OCI-LY3 (cell line): ENCODE measurements at regions not wholly inside any gene's neighbourhood (a gene's known extent, or its start where the extent isn't known, plus 50 kb on each side); places are given as distances from the start of the nearest gene placed in this dataset.
A peak's percentile ranks its signal among the peaks of the same experiment; 100 is the strongest.

Experiments used
- H2AFZ ChIP-seq: fragments of 200-600, 300-600 bp; shearing (Covaris generic); 2 replicates; pipeline ENCODE4 v1.6.0; 2014; ENCODE audit warnings: antibody characterized with exemption, low read depth, low read length
- H3K27ac ChIP-seq: fragments of 200-600, 300-600 bp; sonication (generic); 2 replicates; pipeline ENCODE4 v1.5.1; 2014; ENCODE audit warnings: mild to moderate bottlenecking, low read length, moderate library complexity, mixed read lengths
- H3K27me3 ChIP-seq: fragments of 200-600, 300-600 bp; sonication (generic); 2 replicates; pipeline ENCODE4 v1.6.1; 2014; ENCODE audit warnings: low read depth, low read length, mixed read lengths
- H3K36me3 ChIP-seq: fragments of 200-600, 300-600 bp; sonication (generic); replicated peaks from 2 replicates; pipeline ENCODE3; 2014; ENCODE audit warnings: low read depth, low read length, mixed read lengths
- H3K4me1 ChIP-seq: fragments of 300-600, 200-600 bp; sonication (generic); 2 replicates; pipeline ENCODE4 v1.6.1; 2014; ENCODE audit warnings: low read length, mixed read lengths
- H3K4me2 ChIP-seq: fragments of 200-600, 300-600 bp; sonication (generic); 2 replicates; pipeline ENCODE4 v1.6.1; 2014; ENCODE audit warnings: low read length, mixed read lengths
- H3K4me3 ChIP-seq: fragments of 300-600, 200-600 bp; sonication (generic); 2 replicates; pipeline ENCODE4 v1.5.1; 2014; ENCODE audit warnings: antibody characterized with exemption, mild to moderate bottlenecking, low read length, moderate library complexity
- H3K79me2 ChIP-seq: fragments of 300-600, 200-600 bp; shearing (Covaris generic); 2 replicates; pipeline ENCODE4 v1.6.1; 2014; ENCODE audit warnings: mild to moderate bottlenecking, low read length, mixed read lengths
- H3K9ac ChIP-seq: fragments of 300-600, 200-600 bp; shearing (Covaris generic); 2 replicates; pipeline ENCODE4 v1.6.0; 2014; ENCODE audit warnings: mild to moderate bottlenecking, low read length, moderate library complexity
- H3K9me3 ChIP-seq: fragments of 200-600, 300-600 bp; shearing (Covaris generic); 2 replicates; pipeline ENCODE4 v1.6.1; 2014; ENCODE audit warnings: low read length, mixed read lengths; ENCODE audit not compliant: insufficient read depth
- H4K20me1 ChIP-seq: fragments of 200-600, 300-600 bp; sonication (generic); 2 replicates; pipeline ENCODE4 v1.6.1; 2016; ENCODE audit warnings: low read length, mixed read lengths; ENCODE audit not compliant: insufficient read depth
- EZH2phosphoT487 ChIP-seq: fragments of 200-600 bp; shearing (Covaris generic); IDR thresholded peaks from 2 replicates; pipeline ENCODE4 v1.6.1; 2018; ENCODE audit warnings: antibody characterized with exemption, mixed run types, low read depth
- TF ChIP-seq, protein P1 (sequence below): fragments of 200-600, 300-600 bp; sonication (generic); IDR thresholded peaks from 2 replicates; pipeline ENCODE4 v1.5.1; 2014; ENCODE audit warnings: antibody characterized with exemption, low read length, low read depth

- Histone ChIP-seq H4K20me1 (no peaks in the 10 kb centered on the region), H3K27ac (peak overlapping the region; percentile 92), H3K4me1 (peaks cover 80% of the 10 kb centered on the region), H3K9ac (peak overlapping the region; percentile 81), H3K4me3 (peak overlapping the region; percentile 13), H2AFZ (no peak overlapping the region), H3K36me3 (peaks cover 5% of the 10 kb centered on the region), H3K4me2 (peak overlapping the region; percentile 56), H3K79me2 (no peaks in the 10 kb centered on the region), H3K27me3 (no peaks in the 10 kb centered on the region), H3K9me3 (no peaks in the 10 kb centered on the region)
- TF ChIP-seq EZH2phosphoT487, result no peak
- TF ChIP-seq, protein P1, sequence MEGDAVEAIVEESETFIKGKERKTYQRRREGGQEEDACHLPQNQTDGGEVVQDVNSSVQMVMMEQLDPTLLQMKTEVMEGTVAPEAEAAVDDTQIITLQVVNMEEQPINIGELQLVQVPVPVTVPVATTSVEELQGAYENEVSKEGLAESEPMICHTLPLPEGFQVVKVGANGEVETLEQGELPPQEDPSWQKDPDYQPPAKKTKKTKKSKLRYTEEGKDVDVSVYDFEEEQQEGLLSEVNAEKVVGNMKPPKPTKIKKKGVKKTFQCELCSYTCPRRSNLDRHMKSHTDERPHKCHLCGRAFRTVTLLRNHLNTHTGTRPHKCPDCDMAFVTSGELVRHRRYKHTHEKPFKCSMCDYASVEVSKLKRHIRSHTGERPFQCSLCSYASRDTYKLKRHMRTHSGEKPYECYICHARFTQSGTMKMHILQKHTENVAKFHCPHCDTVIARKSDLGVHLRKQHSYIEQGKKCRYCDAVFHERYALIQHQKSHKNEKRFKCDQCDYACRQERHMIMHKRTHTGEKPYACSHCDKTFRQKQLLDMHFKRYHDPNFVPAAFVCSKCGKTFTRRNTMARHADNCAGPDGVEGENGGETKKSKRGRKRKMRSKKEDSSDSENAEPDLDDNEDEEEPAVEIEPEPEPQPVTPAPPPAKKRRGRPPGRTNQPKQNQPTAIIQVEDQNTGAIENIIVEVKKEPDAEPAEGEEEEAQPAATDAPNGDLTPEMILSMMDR, result no peak
Measured at GRCh38 chr18:55069497-55069896, 110.2 kb upstream of the CCDC68 start.

- Histone ChIP-seq H3K27me3 (no peaks in the 10 kb centered on the region), H4K20me1 (no peaks in the 10 kb centered on the region), H3K4me2 (peak overlapping the region; percentile 69), H2AFZ (peak overlapping the region; percentile 22; the same call in 1 of the 2 replicates), H3K4me1 (peaks cover 77% of the 10 kb centered on the region), H3K27ac (peak overlapping the region; percentile 92), H3K9me3 (peaks cover 12% of the 10 kb centered on the region; the same call in 1 of the 2 replicates), H3K79me2 (no peaks in the 10 kb centered on the region), H3K4me3 (peak overlapping the region; percentile 41), H3K36me3 (peaks cover 20% of the 10 kb centered on the region), H3K9ac (peak overlapping the region; percentile 79)
- TF ChIP-seq EZH2phosphoT487, result no peak; the same call in 1 of the 2 replicates
- TF ChIP-seq, protein P1, result peak; percentile 41
Measured at GRCh38 chr18:55064760-55065159, 105.5 kb upstream of the CCDC68 start.

DNA sequence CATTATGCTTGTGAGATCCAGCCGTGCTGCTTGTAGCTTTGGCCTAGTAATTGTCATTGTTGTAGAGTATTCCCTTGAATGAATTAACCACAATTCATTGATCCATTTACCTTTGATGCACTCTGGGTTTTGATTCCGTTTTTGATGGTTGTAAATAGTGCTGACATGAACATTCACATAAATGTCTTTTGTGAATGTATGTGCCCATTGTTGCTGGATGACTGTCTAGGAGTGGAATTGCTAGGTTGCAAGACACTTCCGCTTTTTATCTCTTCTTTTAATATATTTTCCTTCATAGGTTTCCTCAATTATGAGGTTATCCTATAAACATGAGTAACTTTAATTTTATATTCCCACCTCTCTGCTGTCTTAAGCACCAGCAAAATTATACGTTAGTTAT lies 104.8 kb upstream of the CCDC68 start:
- Histone ChIP-seq H2AFZ (peak overlapping the region; percentile 22; the same call in 1 of the 2 replicates), H3K4me3 (peak overlapping the region; percentile 41), H3K27ac (peak overlapping the region; percentile 92), H4K20me1 (no peaks in the 10 kb centered on the region), H3K4me1 (peaks cover 70% of the 10 kb centered on the region), H3K4me2 (peak overlapping the region; percentile 69), H3K27me3 (no peaks in the 10 kb centered on the region), H3K9me3 (peaks cover 12% of the 10 kb centered on the region; the same call in 1 of the 2 replicates), H3K79me2 (no peaks in the 10 kb centered on the region), H3K36me3 (peaks cover 20% of the 10 kb centered on the region), H3K9ac (peak overlapping the region; percentile 79)
- TF ChIP-seq EZH2phosphoT487, result no peak
- TF ChIP-seq, protein P1, result no peak

DNA sequence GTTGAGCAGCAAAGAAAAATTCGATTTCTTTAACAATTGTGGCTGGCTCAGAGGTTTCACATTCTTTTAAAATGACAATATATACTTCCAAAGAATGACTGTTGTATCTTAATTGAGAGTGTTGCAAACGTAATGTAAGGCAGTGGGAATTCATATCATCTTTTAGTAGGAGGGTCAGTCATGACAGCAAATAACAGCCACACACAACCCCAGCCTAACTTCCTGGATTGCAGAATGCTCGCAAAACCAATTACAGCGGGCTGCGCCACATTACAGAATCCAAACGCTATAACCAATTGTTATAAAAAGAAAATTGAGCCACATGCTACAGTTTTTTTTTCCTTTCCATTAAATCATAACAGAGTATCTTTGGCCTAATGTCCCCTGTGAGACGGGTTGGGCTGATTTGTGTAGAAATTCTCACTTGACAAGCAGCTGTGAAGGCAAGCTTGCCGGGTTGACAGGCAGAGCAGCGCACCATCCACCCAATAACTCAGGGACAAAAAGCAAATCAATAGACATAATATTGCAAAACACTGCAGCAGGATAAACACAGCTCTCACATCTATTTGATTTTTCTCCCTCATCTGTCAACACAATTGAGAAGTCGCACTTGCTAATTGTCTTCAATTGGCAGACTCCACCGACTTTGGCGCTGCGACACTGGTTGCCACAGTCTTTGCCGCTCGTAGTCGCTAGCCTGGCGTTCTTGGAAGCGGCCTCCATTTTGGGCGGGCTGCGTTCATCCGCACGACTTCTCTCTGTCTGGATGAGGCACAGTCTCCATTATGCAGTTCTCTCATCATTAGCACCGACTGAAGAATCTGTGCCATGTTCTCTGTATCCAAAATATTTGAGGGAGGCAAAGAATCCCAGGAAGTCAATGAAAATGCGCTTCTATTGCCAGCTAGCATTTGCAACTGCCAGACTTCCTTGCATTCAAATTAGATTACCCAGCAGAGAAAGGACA lies 95.0 kb upstream of the CCDC68 start:
- Histone ChIP-seq H3K4me1 (peaks cover 9% of the 10 kb centered on the region), H3K79me2 (no peaks in the 10 kb centered on the region), H3K27ac (no peak overlapping the region), H3K36me3 (peaks cover 4% of the 10 kb centered on the region), H4K20me1 (no peaks in the 10 kb centered on the region), H2AFZ (no peak overlapping the region), H3K4me2 (no peak overlapping the region), H3K9me3 (peaks cover 3% of the 10 kb centered on the region; the same call in 1 of the 2 replicates), H3K4me3 (no peak overlapping the region), H3K27me3 (no peaks in the 10 kb centered on the region), H3K9ac (no peak overlapping the region)
- no peak for TF ChIP-seq EZH2phosphoT487
- TF ChIP-seq, protein P1, result no peak
